GM12878 (cell line): ENCODE measurements at regions not wholly inside any gene's neighbourhood (a gene's known extent, or its start where the extent isn't known, plus 50 kb on each side); places are given as distances from the start of the nearest gene placed in this dataset.

Experiments used
- CREM ChIP-seq: IDR thresholded peaks from 2 replicates; pipeline ENCODE4 v1.6.1; 2014; ENCODE audit warnings: antibody characterized with exemption, low read depth
- POLR2AphosphoS5 ChIP-seq: IDR thresholded peaks from 2 replicates; pipeline ENCODE4 v1.6.1; 2011; ENCODE audit warnings: mild to moderate bottlenecking, low read length, inconsistent platforms
- SP1 ChIP-seq: IDR thresholded peaks from one replicate; pipeline ENCODE4 v1.6.1; 2011; ENCODE audit warnings: low read depth, low read length
- SREBF1 ChIP-seq: IDR thresholded peaks from 2 replicates; pipeline ENCODE4 v1.6.1; 2012; ENCODE audit warnings: mild to moderate bottlenecking, low read length
- YY1 ChIP-seq: IDR thresholded peaks from 2 replicates; pipeline ENCODE4 v1.6.1; 2011; ENCODE audit warnings: low read depth, mild to moderate bottlenecking, low read length
- TF ChIP-seq, protein P1 (sequence below): IDR thresholded peaks from 2 replicates; pipeline ENCODE4 v1.6.1; 2011; ENCODE audit warnings: low read depth, low read length, improper control_type of control experiment, borderline replicate concordance
- TF ChIP-seq, protein P2 (sequence below), 3 experiments: IDR thresholded peaks in 2 of 3; conservative IDR thresholded peaks in 1 of 3; 2 replicates each; pipeline ENCODE4 v1.5.1; 2011; ENCODE audit warnings: low read depth in 3 of 3, low read length in 3 of 3, mild to moderate bottlenecking in 3 of 3, control low read depth in 2 of 3, moderate library complexity in 2 of 3, inconsistent platforms in 1 of 3, mixed read lengths in 1 of 3; ENCODE audit not compliant: control insufficient read depth in 2 of 3, insufficient read depth in 1 of 3; ENCODE audit errors: extremely low read depth in 1 of 3
- TF ChIP-seq, protein P3 (sequence below): IDR thresholded peaks from 2 replicates; pipeline ENCODE4 v1.6.1; 2011; ENCODE audit warnings: mild to moderate bottlenecking, low read depth, low read length, moderate library complexity; ENCODE audit not compliant: insufficient replicate concordance
- TF ChIP-seq, protein P4 (sequence below): fragments of 450-650 bp; IDR thresholded peaks from 2 replicates; pipeline ENCODE4 v1.6.1; 2017; ENCODE audit warnings: mild to moderate bottlenecking
- TF ChIP-seq, protein P5 (sequence below): IDR thresholded peaks from 2 replicates; pipeline ENCODE4 v1.6.1; 2012; ENCODE audit warnings: low read depth, low read length, improper control_type of control experiment
- TF ChIP-seq, protein P6 (sequence below): fragments of 450-650 bp; IDR thresholded peaks from 2 replicates; pipeline ENCODE4 v1.6.1; 2018; ENCODE audit warnings: mild to moderate bottlenecking, low read depth, moderate library complexity; ENCODE audit not compliant: partially characterized antibody
- TF ChIP-seq, protein P7 (sequence below): IDR thresholded peaks from 2 replicates; pipeline ENCODE4 v1.6.1; 2011; ENCODE audit warnings: borderline replicate concordance, low read depth, mild to moderate bottlenecking, moderate library complexity, mixed read lengths, low read length; ENCODE audit not compliant: insufficient read depth; ENCODE audit errors: extremely low read length

DNA sequence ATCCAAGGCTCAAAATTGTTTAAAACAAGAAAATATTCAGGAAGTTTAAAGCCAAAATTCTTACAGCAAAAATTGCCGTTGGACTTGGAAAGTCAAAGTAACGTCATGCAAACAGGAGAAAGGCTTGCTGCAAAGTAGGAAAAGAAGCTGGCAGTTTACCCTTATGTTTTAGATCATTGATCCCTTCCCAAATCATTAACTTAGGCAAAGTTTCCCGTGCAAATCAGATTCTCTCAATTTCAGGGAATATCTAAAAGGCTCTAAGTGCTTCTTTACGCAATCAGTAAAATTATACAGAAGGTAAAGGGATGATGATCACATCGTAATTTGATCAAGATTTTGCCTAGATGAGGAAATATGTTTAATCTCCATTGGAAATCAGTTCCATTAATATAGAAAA is 197.5 kb downstream of the ALDH8A1 start:
- TF ChIP-seq POLR2AphosphoS5 (no peak), CREM (no peak), SREBF1 (no peak), YY1 (no peak), SP1 (no peak)
- TF ChIP-seq, protein P1, sequence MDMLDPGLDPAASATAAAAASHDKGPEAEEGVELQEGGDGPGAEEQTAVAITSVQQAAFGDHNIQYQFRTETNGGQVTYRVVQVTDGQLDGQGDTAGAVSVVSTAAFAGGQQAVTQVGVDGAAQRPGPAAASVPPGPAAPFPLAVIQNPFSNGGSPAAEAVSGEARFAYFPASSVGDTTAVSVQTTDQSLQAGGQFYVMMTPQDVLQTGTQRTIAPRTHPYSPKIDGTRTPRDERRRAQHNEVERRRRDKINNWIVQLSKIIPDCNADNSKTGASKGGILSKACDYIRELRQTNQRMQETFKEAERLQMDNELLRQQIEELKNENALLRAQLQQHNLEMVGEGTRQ, result no peak
- TF ChIP-seq, protein P2, sequence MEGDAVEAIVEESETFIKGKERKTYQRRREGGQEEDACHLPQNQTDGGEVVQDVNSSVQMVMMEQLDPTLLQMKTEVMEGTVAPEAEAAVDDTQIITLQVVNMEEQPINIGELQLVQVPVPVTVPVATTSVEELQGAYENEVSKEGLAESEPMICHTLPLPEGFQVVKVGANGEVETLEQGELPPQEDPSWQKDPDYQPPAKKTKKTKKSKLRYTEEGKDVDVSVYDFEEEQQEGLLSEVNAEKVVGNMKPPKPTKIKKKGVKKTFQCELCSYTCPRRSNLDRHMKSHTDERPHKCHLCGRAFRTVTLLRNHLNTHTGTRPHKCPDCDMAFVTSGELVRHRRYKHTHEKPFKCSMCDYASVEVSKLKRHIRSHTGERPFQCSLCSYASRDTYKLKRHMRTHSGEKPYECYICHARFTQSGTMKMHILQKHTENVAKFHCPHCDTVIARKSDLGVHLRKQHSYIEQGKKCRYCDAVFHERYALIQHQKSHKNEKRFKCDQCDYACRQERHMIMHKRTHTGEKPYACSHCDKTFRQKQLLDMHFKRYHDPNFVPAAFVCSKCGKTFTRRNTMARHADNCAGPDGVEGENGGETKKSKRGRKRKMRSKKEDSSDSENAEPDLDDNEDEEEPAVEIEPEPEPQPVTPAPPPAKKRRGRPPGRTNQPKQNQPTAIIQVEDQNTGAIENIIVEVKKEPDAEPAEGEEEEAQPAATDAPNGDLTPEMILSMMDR (IDR thresholded peaks at IDR 0.05 in 2 of 3, conservative IDR thresholded peaks at IDR 0.05 in 1 of 3; ENCODE audit: control insufficient read depth in 2 of 3, extremely low read depth in 1 of 3, insufficient read depth in 1 of 3, low read depth in 3 of 3, low read length in 3 of 3), result no peak
- TF ChIP-seq, protein P3, sequence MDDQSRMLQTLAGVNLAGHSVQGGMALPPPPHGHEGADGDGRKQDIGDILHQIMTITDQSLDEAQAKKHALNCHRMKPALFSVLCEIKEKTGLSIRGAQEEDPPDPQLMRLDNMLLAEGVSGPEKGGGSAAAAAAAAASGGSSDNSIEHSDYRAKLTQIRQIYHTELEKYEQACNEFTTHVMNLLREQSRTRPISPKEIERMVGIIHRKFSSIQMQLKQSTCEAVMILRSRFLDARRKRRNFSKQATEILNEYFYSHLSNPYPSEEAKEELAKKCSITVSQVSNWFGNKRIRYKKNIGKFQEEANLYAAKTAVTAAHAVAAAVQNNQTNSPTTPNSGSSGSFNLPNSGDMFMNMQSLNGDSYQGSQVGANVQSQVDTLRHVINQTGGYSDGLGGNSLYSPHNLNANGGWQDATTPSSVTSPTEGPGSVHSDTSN, result no peak
- TF ChIP-seq, protein P4, sequence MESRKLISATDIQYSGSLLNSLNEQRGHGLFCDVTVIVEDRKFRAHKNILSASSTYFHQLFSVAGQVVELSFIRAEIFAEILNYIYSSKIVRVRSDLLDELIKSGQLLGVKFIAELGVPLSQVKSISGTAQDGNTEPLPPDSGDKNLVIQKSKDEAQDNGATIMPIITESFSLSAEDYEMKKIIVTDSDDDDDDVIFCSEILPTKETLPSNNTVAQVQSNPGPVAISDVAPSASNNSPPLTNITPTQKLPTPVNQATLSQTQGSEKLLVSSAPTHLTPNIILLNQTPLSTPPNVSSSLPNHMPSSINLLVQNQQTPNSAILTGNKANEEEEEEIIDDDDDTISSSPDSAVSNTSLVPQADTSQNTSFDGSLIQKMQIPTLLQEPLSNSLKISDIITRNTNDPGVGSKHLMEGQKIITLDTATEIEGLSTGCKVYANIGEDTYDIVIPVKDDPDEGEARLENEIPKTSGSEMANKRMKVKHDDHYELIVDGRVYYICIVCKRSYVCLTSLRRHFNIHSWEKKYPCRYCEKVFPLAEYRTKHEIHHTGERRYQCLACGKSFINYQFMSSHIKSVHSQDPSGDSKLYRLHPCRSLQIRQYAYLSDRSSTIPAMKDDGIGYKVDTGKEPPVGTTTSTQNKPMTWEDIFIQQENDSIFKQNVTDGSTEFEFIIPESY, result no peak
- TF ChIP-seq, protein P5, sequence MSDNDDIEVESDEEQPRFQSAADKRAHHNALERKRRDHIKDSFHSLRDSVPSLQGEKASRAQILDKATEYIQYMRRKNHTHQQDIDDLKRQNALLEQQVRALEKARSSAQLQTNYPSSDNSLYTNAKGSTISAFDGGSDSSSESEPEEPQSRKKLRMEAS, result no peak
- TF ChIP-seq, protein P6, sequence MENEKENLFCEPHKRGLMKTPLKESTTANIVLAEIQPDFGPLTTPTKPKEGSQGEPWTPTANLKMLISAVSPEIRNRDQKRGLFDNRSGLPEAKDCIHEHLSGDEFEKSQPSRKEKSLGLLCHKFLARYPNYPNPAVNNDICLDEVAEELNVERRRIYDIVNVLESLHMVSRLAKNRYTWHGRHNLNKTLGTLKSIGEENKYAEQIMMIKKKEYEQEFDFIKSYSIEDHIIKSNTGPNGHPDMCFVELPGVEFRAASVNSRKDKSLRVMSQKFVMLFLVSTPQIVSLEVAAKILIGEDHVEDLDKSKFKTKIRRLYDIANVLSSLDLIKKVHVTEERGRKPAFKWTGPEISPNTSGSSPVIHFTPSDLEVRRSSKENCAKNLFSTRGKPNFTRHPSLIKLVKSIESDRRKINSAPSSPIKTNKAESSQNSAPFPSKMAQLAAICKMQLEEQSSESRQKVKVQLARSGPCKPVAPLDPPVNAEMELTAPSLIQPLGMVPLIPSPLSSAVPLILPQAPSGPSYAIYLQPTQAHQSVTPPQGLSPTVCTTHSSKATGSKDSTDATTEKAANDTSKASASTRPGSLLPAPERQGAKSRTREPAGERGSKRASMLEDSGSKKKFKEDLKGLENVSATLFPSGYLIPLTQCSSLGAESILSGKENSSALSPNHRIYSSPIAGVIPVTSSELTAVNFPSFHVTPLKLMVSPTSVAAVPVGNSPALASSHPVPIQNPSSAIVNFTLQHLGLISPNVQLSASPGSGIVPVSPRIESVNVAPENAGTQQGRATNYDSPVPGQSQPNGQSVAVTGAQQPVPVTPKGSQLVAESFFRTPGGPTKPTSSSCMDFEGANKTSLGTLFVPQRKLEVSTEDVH, result no peak
- TF ChIP-seq, protein P7, sequence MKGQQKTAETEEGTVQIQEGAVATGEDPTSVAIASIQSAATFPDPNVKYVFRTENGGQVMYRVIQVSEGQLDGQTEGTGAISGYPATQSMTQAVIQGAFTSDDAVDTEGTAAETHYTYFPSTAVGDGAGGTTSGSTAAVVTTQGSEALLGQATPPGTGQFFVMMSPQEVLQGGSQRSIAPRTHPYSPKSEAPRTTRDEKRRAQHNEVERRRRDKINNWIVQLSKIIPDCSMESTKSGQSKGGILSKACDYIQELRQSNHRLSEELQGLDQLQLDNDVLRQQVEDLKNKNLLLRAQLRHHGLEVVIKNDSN, result no peak
